Ishikawa (cell line): ENCODE measurements at regions not wholly inside any gene's neighbourhood (a gene's known extent, or its start where the extent isn't known, plus 50 kb on each side); places are given as distances from the start of the nearest gene placed in this dataset.

ENCODE experiments used
- CEBPB ChIP-seq: IDR thresholded peaks from 2 replicates; pipeline ENCODE4 v1.6.1; 2012
- CREB1 ChIP-seq: IDR thresholded peaks from 2 replicates; pipeline ENCODE4 v1.6.1; 2012; ENCODE audit warnings: low read depth
- EGR1 ChIP-seq: IDR thresholded peaks from 2 replicates; pipeline ENCODE4 v1.6.1; 2012
- EP300 ChIP-seq: IDR thresholded peaks from 2 replicates; pipeline ENCODE4 v1.6.1; 2012; ENCODE audit warnings: borderline replicate concordance
- FOXM1 ChIP-seq: IDR thresholded peaks from 2 replicates; pipeline ENCODE4 v1.6.1; 2012; ENCODE audit warnings: low read depth, borderline replicate concordance
- NFIC ChIP-seq: IDR thresholded peaks from 2 replicates; pipeline ENCODE4 v1.6.1; 2012
- RAD21 ChIP-seq: IDR thresholded peaks from 2 replicates; pipeline ENCODE4 v1.6.1; 2012; ENCODE audit warnings: low read depth
- TAF1 ChIP-seq: IDR thresholded peaks from 2 replicates; pipeline ENCODE4 v1.6.1; 2012; ENCODE audit warnings: low read depth, mild to moderate bottlenecking
- TCF12 ChIP-seq: IDR thresholded peaks from 2 replicates; pipeline ENCODE4 v1.6.1; 2012; ENCODE audit warnings: low read depth
- TEAD4 ChIP-seq: IDR thresholded peaks from 2 replicates; pipeline ENCODE4 v1.6.1; 2012
- YY1 ChIP-seq: IDR thresholded peaks from 2 replicates; pipeline ENCODE4 v1.6.1; 2012; ENCODE audit warnings: low read depth
- ZBTB7A ChIP-seq: IDR thresholded peaks from 2 replicates; pipeline ENCODE4 v1.6.1; 2012; ENCODE audit warnings: low read depth
- TF ChIP-seq, protein P1 (sequence below): IDR thresholded peaks from 2 replicates; pipeline ENCODE4 v1.6.1; 2012
- TF ChIP-seq, protein P2 (sequence below): IDR thresholded peaks from 2 replicates; pipeline ENCODE4 v1.6.1; 2012
- TF ChIP-seq, protein P3 (sequence below): IDR thresholded peaks from 2 replicates; pipeline ENCODE4 v1.6.1; 2012; ENCODE audit warnings: low read depth, mild to moderate bottlenecking

DNA sequence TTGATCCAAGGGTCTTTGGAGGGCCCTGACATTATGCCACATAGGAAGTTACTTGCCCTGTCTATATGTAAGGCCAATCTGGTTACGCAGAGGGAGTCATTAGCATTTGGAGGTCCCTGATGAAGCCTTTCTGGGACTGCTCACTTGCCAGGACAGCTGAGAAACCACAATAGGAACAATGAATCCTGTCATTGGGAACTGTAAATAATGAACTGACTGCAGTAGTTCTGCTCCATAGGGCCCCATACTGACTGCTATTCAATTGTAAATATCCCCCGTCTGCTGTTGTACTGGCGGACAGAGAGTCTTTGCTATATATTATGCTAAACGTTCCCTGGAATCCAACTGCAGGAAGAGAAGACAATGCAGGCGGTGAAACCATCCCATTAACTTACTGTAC, 149.4 kb upstream of the DCC start:
- TF ChIP-seq EP300 (no peak), NFIC (no peak), EGR1 (no peak), FOXM1 (no peak), RAD21 (no peak)
- TF ChIP-seq, protein P1, sequence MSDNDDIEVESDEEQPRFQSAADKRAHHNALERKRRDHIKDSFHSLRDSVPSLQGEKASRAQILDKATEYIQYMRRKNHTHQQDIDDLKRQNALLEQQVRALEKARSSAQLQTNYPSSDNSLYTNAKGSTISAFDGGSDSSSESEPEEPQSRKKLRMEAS, result no peak

DNA sequence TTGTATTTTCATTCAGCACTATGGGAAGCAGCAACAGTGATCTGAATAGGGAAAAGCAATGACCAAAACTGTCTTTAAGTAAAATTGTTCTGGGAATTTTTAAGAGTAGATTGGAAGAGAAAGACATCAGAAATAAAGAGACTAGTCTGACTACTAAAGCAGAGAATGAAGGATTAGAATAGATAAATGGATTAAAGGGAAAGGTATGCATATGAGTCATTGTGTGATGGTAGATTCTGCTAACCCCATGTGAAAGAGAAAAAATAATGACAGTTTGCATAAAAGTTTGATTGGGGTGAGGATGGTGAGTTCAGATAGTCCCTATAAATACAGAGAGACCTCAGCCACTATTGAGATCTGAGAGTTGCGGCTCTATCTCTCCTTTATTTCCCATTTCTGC, 139.6 kb upstream of the DCC start:
- TF ChIP-seq EGR1, result no peak
- TF ChIP-seq, protein P1, result no peak

DNA sequence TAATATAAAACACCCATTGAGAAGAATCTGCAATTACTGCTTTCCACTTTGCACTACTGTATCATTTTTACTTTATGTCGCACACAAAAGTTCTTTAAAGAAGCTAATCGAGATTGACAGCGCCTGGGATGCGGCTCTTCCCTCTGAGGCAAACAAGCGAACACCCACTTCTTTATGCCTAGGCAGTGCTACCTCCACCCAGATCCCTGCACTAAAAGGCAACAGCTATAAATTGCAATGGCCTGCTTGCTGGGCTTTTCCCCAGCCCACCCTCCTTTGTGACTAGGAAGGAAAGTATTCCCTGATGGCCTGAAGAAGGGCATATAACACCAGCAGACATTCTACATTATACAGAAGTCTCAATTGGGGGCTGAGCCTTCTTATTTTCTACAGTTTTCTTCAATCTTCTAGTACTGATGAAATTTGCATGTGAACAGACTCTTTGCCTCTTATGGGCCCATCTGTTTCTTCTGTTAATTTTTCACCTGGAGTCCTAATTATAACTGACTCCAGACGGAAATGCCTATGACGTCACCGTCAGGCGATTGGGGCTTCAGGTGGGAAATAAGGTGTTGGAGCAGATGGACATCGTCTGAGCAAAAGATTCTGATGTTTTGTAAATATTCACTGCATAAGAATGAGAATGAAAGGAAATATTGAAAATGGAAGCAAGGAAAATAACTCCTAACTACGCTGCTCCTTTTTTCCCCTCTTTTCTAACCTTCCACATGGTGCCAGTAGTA, 138.9 kb upstream of the DCC start:
- TF ChIP-seq CEBPB (no peak), ZBTB7A (no peak), NFIC (no peak), FOXM1 (no peak), CREB1 (no peak), YY1 (no peak), RAD21 (no peak), TEAD4 (no peak), EP300 (no peak), TAF1 (no peak), EGR1 (no peak), TCF12 (no peak)
- TF ChIP-seq, protein P1, result no peak
- TF ChIP-seq, protein P2, sequence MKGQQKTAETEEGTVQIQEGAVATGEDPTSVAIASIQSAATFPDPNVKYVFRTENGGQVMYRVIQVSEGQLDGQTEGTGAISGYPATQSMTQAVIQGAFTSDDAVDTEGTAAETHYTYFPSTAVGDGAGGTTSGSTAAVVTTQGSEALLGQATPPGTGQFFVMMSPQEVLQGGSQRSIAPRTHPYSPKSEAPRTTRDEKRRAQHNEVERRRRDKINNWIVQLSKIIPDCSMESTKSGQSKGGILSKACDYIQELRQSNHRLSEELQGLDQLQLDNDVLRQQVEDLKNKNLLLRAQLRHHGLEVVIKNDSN, result no peak
- TF ChIP-seq, protein P3, sequence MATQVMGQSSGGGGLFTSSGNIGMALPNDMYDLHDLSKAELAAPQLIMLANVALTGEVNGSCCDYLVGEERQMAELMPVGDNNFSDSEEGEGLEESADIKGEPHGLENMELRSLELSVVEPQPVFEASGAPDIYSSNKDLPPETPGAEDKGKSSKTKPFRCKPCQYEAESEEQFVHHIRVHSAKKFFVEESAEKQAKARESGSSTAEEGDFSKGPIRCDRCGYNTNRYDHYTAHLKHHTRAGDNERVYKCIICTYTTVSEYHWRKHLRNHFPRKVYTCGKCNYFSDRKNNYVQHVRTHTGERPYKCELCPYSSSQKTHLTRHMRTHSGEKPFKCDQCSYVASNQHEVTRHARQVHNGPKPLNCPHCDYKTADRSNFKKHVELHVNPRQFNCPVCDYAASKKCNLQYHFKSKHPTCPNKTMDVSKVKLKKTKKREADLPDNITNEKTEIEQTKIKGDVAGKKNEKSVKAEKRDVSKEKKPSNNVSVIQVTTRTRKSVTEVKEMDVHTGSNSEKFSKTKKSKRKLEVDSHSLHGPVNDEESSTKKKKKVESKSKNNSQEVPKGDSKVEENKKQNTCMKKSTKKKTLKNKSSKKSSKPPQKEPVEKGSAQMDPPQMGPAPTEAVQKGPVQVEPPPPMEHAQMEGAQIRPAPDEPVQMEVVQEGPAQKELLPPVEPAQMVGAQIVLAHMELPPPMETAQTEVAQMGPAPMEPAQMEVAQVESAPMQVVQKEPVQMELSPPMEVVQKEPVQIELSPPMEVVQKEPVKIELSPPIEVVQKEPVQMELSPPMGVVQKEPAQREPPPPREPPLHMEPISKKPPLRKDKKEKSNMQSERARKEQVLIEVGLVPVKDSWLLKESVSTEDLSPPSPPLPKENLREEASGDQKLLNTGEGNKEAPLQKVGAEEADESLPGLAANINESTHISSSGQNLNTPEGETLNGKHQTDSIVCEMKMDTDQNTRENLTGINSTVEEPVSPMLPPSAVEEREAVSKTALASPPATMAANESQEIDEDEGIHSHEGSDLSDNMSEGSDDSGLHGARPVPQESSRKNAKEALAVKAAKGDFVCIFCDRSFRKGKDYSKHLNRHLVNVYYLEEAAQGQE, result no peak

DNA sequence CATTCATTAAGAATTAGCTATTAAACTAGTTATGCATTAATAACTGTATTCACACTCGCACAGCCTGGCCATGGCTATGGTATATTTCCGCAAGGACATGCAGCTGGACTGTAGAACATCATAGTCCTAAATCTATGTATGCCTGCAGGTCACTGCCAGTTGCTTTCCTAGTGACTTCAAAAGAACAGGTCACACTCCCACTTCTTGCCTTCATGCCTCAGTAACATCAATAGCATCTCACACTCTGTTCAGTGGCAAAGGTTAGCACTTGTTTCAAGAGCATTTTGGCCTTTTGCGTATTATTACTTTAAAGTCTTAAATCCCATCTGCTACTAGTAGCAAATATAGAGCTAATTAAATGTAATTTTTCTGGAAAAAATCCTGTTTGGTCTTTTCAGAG, 131.4 kb upstream of the DCC start:
- TF ChIP-seq, protein P3, result no peak
- no peak for TF ChIP-seq CEBPB
- TF ChIP-seq EP300, result no peak
- no peak for TF ChIP-seq NFIC
- no peak for TF ChIP-seq TEAD4
- TF ChIP-seq FOXM1, result no peak
- TF ChIP-seq YY1, result no peak
- no peak for TF ChIP-seq TAF1
- TF ChIP-seq EGR1, result no peak
- TF ChIP-seq ZBTB7A, result no peak
- TF ChIP-seq CREB1, result no peak
- no peak for TF ChIP-seq RAD21
- TF ChIP-seq, protein P1, result no peak
- TF ChIP-seq TCF12, result no peak
- TF ChIP-seq, protein P2, result no peak

DNA sequence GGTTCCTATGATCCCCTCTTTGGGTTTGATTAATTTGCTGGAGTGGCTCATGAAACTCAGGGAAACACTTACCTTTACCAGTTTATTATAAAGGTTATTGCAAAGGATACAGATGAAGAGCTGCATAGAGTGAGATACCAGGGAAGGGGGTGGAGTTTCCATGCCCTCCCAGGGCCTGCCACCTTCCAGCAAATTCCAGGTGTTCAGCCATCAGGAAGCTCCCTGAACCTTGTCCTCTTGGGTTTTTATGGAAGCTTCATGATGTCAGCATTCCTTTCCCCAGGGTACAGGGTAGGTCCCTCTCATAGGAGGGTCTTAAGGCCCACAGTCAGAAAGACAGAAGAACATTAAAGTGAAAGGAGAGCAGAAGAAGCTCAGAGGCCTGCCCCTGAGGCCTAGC, 123.9 kb upstream of the DCC start:
- TF ChIP-seq CEBPB (no peak), TEAD4 (no peak), YY1 (no peak), TCF12 (no peak), FOXM1 (no peak), EP300 (no peak), EGR1 (no peak), ZBTB7A (no peak), NFIC (no peak), RAD21 (no peak), CREB1 (no peak), TAF1 (no peak)
- TF ChIP-seq, protein P2, result no peak
- TF ChIP-seq, protein P3, result no peak
- TF ChIP-seq, protein P1, result no peak
